HUDEP-2 (cell line): ENCODE measurements at regions not wholly inside any gene's neighbourhood (a gene's known extent, or its start where the extent isn't known, plus 50 kb on each side); places are given as distances from the start of the nearest gene placed in this dataset.

Experiments used
- DNase-seq, 76 experiments: peaks; one replicate each; lab custom pipeline; 2025; ENCODE audit not compliant: unreplicated experiment in 76 of 76; lab: John Stamatoyannopoulos, UW

DNA sequence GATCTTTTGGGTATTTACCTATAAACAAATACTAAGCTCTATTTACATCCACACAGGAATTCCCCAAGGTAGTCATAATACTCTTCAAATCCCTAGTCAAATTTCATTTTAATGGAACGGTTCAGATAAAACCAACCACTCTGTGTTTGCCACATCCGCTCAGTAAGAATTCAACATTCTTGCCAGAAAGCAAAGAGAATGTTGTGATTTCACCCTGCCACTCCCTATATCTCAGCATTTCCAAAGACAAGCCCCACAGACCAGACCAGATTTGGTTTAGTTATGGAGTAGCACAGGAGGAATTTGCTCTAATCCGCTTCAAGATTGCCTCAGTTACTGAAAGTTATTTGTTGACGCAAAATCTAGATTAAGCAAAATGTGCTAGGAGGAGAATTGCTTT, 105.6 kb upstream of the SERP2 start:
- no peak for DNase-seq

DNA sequence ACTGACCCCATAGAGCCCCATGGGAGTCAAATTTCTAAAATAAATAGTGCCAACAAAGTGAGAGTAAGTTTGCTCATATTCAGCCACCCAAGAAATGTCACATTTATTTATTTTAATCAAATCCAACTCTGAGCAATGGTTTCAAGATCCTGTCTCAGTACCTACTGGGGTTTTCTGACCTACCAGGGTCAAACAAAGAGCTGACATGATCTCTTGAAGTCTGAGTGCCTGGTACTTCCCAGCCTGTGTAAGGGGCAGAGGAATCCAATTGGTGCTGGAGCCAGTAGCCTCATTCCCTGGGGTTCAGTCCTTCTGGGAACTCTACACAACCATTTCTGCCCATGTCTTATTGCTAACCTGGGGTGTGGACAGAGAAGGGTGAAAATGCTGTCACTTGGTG, 104.6 kb upstream of the SERP2 start:
- DNase-seq = no peak

DNA sequence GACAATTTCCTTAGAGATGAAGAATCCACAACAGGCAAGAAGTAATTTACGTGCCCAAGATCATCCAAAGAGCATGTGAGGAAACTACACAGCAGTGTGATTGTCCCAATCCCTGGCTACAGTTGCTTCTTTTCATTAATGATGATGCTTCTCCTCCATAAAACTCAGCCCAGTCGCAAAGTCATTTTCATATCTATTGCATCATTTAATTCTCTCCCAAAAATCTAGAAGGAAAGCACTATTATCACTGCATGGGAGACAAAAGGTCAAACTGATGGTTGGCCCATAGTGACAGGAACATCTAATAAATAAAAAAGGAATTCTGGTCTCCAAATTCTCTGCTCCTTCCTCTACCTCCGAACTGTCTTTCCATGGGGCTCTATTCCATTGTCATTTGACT, 103.5 kb upstream of the SERP2 start:
- no peak for DNase-seq

DNA sequence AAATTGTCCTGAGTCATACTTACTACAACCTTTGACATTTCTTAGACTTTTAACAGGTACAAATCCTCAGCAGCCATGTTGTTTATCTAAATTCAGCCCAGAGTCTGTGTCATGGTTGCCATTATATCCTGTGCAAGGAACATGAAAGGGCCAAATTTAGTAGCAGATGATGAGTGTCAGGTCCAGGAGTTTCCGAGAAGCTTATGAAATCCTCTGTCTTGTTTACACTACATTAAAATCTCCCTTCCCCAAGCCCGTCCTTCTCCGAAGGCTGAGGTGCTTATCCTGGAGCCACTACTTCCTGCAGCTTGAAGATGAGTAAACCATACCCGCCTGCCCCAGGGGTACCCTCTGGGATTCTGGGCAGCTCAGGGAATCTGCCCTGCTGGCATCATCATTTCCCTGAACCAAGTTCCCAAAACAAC, 102.6 kb upstream of the SERP2 start:
- DNase-seq = no peak

DNA sequence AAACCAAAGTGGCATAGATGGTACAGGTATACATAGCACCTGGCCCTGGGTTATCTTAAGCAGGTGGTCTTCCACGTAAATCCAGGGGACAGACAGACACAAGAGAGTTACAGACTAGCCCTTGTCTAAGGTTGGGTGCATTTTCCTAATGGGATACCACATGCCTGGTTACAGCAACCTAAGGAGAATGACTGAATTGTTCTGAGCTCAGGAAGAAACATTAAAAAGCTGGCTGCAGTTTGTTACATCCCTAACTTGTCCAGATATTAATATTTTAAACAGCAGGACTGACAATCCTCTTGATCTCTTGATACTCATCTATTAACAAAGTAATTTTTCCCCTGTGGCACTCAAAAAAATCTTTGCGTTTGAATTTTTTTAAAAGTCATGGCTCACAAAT, 102.2 kb upstream of the SERP2 start:
- no peak for DNase-seq

DNA sequence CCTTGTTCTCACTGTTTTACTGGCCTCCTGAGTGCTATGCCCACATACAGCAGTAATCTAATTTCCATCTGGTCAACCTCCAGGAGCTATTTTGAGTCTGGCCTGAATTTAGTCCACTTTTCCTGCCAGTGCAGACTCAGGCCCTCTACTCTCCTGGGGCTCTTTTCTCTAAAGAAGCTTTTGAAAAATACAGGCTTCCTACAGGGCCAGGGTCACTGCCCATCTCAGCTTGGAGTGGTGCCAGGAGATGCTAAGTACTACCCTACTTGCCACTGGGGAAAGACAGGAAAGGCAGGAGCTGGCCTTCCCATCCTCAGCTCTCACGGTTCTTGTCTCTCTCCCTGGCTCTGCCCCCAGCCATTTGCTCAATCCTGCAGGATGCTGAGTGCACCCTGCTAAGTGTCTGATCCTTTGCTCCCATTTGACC, 101.7 kb upstream of the SERP2 start:
- peak in 1 of 76 experiments; percentile 1 for DNase-seq

DNA sequence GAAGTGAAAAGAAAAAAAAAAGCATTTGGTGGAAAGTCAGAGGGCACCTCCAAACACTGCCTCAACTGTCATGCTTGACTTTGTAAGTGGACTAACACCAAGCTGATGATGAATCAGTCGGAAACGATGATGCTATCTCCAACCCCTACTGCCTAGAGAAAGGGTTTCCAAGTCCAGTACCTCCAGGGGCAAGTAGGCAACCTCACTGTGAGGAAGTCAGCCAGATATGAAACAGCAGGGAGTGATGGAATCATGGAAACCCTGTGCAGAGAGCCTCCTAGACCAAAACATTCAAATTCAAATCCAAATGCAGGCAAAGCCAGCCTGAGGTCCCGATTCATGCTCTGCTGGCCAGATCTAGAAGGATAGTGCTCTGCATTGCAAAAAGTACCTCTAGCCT, 100.9 kb upstream of the SERP2 start:
- DNase-seq = no peak

DNA sequence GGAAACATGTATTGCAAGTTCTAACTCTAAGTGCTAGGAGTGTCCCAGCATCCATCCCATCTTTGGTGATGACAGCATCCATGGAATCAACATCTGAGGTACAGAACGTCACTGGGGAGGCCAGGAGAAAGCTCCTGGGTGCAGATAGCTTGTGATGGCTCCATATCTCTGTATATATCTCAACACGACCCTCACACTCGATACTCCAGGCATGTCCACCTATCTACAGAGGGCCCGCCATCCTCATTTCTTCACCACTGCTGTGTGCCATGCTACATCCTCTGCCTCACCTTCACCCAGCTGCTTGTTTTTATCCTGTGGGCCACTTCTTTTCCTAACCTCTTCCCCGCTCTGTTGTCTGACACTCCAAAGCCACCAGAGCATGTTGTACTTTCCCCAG, 100.4 kb upstream of the SERP2 start:
- DNase-seq = no peak

DNA sequence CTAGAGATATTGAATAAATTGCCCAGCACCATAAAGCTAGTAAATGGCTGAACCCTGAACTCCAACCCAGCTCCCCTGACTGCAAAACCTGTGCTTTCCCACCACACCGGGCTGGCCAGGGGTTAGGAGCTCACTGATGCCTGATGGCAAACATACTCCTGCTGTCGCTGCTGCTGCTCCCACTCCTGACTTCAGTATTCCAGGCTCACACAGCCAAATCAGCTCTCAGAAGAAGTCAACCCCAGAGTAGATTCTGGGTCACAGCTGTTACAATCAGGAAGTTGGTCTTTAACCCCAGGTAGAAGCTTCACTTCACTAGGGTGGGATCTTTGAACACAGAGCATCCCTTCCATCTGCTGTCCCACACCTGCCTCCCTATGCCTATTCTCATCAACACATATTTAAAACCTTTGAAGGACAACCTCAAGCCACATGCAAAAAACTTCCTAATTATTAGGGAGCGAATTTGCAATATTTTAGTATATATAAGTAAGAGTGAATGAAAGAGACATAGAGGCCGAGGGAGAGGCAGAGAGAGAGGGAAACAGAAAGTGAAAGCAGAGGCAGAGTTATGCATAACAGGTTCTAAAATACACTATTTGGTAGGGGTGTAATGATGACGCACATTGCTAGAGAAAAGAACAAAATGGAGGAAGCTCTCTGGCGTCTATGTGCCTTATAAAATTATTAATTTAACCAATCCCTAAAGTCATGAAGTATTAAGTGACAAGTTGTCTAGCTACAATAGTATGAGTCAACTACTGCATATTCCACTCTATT, 99.4 kb upstream of the SERP2 start:
- DNase-seq = no peak

DNA sequence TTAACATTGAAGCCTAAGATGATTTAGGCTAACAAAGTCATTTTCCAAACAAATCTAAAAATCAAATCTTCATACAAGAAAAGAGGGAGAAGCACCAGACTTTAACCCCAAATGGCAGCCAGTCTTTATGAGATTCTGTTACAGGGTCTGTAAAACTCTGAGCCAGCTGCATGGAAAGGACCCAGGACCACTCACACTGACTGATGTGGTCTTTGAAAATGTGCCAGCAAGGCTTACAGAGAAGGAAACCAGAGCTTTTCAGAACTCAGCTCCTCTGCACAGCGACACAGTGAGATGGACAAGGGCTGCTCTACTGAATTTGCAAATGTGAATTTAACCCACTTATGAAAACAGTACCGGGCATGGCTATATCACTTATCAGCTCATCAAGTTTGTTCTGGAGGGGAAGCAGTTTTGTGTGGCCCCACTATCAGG, 98.8 kb upstream of the SERP2 start:
- DNase-seq = no peak

DNA sequence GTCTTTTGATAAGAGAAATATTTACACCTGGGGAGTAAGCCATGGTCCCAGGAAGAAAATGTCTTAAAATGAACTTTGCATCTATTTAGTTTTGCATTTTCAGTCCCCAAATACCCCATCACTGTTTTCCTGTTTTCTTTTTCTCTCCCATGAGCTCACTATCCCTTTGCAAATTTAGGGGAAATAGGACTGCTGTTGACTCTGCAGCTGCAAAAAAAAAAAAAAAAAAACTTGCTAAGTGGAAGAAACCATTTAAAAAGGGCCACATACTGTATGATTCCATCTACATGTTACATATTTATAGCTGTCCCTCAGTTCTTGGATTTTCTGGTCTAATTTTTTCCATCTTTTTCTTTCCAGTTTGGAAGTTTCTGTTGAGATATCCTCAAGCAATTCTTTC, 98.2 kb upstream of the SERP2 start:
- no peak for DNase-seq

DNA sequence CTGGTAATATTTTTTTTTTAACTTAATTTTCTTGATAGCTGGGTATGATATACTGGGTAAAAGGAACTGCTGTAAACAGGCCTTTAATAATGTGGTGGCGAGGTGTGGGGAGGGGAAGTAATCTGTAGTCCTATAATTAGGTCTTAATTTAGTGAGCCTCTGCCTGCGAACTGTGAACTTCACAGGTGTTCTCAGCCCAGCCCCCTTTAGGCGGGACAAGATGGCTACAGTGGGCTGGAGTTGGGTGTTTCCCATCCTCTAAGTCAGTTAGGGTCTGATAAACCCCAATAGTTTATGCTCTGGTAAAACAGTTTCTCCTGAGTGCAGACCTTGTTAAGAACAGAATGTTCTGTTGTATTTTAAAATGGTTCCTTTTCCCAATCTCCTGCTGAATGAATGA, 97.6 kb upstream of the SERP2 start:
- no peak for DNase-seq

DNA sequence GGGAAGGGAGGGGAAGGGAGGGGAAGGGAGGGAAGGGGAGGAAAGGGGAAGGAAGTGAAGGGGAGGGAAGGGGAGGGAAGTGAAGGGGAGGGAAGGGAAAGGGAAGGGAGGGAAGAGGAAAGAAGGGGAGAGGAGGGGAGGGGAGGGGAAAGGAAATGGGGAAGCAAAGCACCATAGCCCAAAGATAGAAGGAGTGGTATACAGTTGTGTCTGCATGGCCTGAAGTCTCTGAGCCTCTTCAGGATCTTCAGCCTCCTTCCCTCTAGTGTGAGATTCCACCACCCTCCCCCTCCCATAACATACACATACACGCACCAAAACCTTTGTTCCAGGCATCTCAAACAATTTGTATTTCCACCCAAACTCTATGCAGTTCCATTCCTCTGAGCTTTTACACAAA, 96.2 kb upstream of the SERP2 start:
- DNase-seq = no peak

DNA sequence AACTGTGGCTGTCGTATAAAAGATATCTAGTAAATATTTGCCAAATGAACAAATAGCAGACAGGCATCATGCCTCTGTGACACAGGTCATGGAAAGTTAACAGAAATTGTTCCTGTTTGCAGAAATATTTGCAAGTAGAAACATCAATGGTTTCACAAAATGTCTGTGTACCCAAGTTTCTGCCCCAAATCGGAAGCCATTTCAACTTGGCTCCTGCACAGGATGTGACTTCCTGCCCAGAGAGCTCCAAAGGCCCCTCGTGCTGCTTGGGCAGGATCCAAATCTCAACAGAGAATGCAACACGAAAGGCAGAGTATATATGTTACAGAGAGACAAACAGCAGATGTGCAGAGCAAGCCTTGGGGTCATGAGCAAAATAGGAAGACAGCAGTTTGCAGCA, 95.5 kb upstream of the SERP2 start:
- no peak for DNase-seq

DNA sequence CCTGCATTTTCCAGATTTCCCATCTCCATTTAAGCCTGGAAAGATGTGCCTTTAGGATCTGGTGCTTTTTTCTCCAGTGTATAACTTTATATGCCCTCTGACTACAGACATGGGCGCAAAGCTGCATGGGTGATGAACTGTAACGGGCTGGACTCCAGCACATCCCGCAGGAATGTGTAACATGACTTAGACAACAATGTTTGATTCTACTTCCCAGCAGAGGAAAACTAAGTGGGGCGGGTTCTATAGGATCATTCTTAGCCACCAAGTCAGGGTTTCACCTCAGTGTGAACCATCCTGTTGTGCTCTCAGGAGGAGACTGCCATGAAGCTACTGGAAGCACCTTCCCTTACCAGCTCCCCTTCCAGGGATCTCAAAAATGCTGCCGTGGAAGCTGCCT, 93.2 kb upstream of the SERP2 start:
- no peak for DNase-seq

DNA sequence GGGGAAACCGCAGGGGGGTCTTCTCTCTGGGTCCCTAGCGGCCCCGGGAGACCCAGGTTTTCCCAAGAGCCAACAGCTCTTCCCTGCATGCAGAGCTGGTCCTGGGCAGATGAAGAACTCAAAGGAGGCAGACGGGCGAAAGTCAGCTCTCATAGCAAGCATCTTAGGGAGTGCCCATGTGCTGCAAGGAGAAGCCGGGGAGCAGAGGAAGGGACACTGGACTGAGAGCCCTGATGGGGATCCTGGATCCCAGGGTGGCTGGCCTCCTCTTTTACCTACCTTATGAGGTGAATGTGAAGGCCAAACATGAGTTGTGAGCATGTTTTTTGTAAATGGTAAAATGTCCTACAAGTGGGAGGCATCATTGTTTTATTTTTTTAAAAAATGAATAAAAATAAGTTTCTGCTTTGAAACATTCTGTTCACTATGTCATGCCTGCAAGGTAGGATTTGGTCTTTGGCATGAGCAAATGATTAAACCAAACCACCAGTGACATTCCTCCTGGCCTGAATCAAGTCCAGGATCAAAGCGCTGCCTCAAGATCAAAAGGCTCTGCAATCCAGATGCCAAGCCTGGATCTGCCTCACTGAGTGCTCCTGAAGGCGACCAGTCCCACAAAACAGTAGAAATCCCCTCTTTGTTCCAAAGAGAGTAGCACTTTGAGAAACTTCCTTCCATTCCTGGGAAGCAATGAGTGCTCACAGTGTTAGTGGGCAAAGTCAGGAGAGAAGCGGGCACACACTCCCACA, 92.2 kb upstream of the SERP2 start:
- no peak for DNase-seq

DNA sequence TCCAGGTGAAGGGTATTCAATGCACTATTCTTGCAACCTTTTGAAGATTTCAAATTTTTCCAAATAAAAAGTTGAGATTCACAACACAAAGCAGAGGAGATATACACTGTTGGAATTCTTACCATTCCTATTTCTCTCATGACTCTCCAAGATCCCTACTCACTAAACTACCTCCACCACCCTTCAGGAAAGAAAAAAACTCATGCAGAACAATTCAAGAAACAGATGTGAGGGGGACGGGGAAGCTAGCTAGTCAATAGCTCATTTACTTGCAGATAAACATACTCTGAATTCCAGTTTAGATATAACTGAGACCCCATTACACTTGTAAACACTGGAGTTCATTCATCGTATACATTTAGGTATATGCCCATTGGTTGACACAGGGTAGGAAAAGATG, 90.0 kb upstream of the SERP2 start:
- no peak for DNase-seq

DNA sequence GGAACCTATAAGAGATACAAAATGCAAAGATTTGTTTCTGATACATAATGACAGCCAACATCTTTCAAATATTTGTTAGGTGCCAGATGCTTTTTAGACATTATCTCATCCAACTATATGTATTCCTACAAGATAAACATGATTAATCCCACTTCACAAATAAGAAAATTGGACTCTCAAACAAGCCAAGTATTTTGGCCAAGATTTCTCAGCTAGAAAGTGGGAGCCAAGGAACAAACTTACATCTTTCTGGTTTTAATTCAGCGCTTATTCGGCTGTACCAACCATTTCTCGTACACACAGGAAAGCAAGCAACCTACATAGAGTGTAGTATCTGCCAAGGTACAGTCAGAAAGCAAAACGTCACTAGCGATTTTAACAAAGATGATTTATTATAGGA, 85.7 kb upstream of the SERP2 start:
- no peak for DNase-seq

DNA sequence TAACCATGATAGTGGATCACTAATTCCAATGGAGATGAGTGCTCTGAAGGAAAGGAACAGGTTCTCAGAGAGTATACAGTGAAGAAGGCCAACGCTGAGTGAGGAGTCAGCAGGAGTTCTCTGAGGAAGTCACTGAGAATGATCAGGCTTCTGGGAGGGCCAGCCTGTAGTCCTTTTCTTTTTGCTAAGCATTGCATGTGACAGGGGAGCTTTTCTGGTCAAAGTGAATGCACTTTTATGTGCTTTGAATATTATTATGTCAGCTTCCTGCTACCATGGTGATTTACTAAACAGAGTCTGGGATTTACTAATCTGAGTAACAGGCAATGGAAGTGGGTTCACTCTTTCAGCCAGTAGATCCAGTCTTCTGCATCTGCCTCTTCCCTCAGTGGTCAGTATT, 81.1 kb upstream of the SERP2 start:
- DNase-seq = no peak

DNA sequence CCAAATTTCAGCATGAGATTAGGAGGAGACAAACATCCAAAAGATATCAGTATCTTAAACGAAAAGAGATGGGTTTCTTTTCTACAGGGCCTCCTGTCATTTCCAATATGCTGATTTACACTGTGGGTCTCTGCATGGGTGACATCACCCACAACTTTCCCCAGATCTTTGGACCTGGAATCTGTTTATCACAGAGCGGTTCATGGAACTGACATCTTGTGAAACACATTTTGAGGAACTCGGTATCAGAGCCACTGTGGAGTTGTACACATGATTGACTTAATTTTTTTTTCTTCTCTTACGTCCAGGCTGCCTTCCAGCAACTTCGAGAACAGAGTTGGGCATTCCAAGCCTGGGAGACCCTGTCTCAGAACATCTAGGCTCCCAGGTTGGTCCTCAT, 80.2 kb upstream of the SERP2 start:
- no peak for DNase-seq

DNA sequence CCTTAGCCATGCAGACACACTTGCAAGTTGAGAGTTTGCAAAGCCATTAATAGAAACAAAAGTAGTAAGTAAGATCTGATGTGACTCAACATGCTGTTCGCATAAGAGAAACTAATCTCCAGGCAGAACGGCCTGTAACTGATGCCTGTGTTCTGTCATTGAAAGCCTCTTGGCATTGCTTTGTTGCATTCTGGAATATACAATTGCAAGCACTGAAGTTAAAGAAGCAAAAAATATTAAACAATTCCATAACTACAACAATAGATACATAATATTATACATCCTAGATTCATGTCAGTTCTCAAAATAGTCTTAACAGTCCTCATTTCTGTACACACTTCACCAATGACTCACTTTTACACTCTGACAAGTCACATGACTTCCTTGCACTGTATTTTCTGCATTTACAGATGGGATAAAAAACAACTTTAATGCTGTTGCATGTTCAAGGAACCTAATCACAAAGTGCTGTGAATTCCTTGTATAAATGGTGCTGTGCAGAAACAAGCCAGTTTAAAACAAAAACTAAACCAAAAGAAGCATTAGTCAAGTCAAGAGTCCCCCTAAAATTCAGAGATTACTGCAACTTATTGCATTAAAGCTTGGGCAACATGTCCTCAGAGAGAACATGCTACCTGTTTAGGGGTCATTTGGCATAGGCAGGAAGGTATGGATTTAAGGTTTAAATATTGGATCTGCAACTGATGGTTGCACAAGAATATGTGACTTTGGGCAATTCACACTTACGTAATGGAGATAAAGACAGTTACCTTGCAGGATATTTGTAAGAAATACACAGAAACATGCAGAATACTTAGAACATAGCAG, 79.5 kb upstream of the SERP2 start:
- no peak for DNase-seq
